ENCODE measurements at regions not wholly inside any gene's neighbourhood (a gene's known extent, or its start where the extent isn't known, plus 50 kb on each side); places are given as distances from the start of the nearest gene placed in this dataset.

GRCh38 chr16:74073456-74073855 is 223.2 kb upstream of the PSMD7 start:
- Histone ChIP-seq H3K4me1 (no peaks in the 10 kb centered on the region), H3K4me3 (no peak overlapping the region), H3K27me3 (replicated peaks in 1 of 7) (no peaks in the 10 kb centered on the region), H3K9me3 (peaks cover 0 to 26% (median 18%) of the 10 kb centered on the region in 8 donors), H3K36me3 (no peaks in the 10 kb centered on the region), H3K27ac (no peak overlapping the region)
- intact Hi-C loops (cut with DNase I; ENCODE audit: low total_unique reads), result no loop called here
- DNase-seq, result no peak
- 91 to 98% (median 95%) methylated on average over 3 of the region's 3 CpGs for WGBS, 5 donors
- TF ChIP-seq POLR2A (IDR thresholded peaks at IDR 0.05) (no peak), POLR2AphosphoS5 (IDR thresholded peaks at IDR 0.05) (no peak)

- H3K9me3 ChIP-seq, result peaks cover 0 to 26% (median 18%) of the 10 kb centered on the region in 8 donors
- no peaks in the 10 kb centered on the region for H3K36me3 ChIP-seq
- TF ChIP-seq POLR2A (IDR thresholded peaks at IDR 0.05) (no peak), CTCF (IDR thresholded peaks at IDR 0.05 in 8 of 11, conservative IDR thresholded peaks at IDR 0.05 in 3 of 11) (no peak), POLR2AphosphoS5 (IDR thresholded peaks at IDR 0.05) (no peak)
- H3K4me3 ChIP-seq, result no peak overlapping the region
- no peaks in the 10 kb centered on the region for H3K4me1 ChIP-seq
- intact Hi-C loops (cut with DNase I; ENCODE audit: low total_unique reads), result no loop called here
- no peaks in the 10 kb centered on the region for H3K27me3 ChIP-seq (replicated peaks in 1 of 7)
- 73 to 81% (median 76%) methylated on average over 8 of the region's 8 CpGs for WGBS, 5 donors
- H3K27ac ChIP-seq, result no peak overlapping the region
- no peak for DNase-seq
These were observed 224.5 kb upstream of the PSMD7 start for GRCh38 chr16:74071996-74072535.

- DNase-seq, result no peak
- Histone ChIP-seq H3K4me3 (no peak overlapping the region), H3K36me3 (no peaks in the 10 kb centered on the region), H3K27me3 (replicated peaks in 1 of 7) (no peaks in the 10 kb centered on the region), H3K9me3 (peaks cover 0 to 16% (median 8%) of the 10 kb centered on the region in 8 donors), H3K4me1 (no peaks in the 10 kb centered on the region), H3K27ac (no peak overlapping the region)
- WGBS, 5 donors, result 58 to 69% (median 62%) methylated on average over 10 of the region's 10 CpGs
- intact Hi-C loops (cut with DNase I; ENCODE audit: low total_unique reads), result no loop called here
- TF ChIP-seq POLR2A (IDR thresholded peaks at IDR 0.05) (no peak), CTCF (IDR thresholded peaks at IDR 0.05 in 8 of 11, conservative IDR thresholded peaks at IDR 0.05 in 3 of 11) (no peak), POLR2AphosphoS5 (IDR thresholded peaks at IDR 0.05) (no peak)
These were observed 226.4 kb upstream of the PSMD7 start for GRCh38 chr16:74070237-74070636.

- DNase-seq, result no peak
- Histone ChIP-seq H3K27ac (no peak overlapping the region), H3K36me3 (no peaks in the 10 kb centered on the region), H3K9me3 (peaks cover 0 to 14% (median 4%) of the 10 kb centered on the region in 8 donors), H3K27me3 (replicated peaks in 1 of 7) (no peaks in the 10 kb centered on the region), H3K4me1 (no peaks in the 10 kb centered on the region), H3K4me3 (no peak overlapping the region)
- intact Hi-C loops (cut with DNase I; ENCODE audit: low total_unique reads), result no loop called here
- WGBS, 5 donors, result 51 to 69% (median 60%) methylated on average over 5 of the region's 5 CpGs
- no peak for TF ChIP-seq POLR2AphosphoS5 (IDR thresholded peaks at IDR 0.05)
- no peak for TF ChIP-seq CTCF (IDR thresholded peaks at IDR 0.05 in 8 of 11, conservative IDR thresholded peaks at IDR 0.05 in 3 of 11)
- no peak for TF ChIP-seq POLR2A (IDR thresholded peaks at IDR 0.05)
These were observed 232.4 kb upstream of the PSMD7 start for GRCh38 chr16:74064120-74064735.

Data from spleen (tissue), 11 donors.